IPS DF 6.9 (cell line): ENCODE measurements at regions not wholly inside any gene's neighbourhood (a gene's known extent, or its start where the extent isn't known, plus 50 kb on each side); places are given as distances from the start of the nearest gene placed in this dataset.

Experiments used
- DNase-seq: peaks from one replicate; pipeline ENCODE4 v3.0.0-alpha.2; 2013; ENCODE audit warnings: low read depth, low spot score
- H3K27ac ChIP-seq: one replicate; pipeline ENCODE4 v1.5.1; 2013; ENCODE audit warnings: low read length, control low read depth
- H3K27me3 ChIP-seq: 2 replicates; pipeline ENCODE4 v1.6.1; 2013; ENCODE audit warnings: mild to moderate bottlenecking, low read length; ENCODE audit not compliant: control insufficient read depth, insufficient read depth
- H3K36me3 ChIP-seq: 2 replicates; pipeline ENCODE4 v1.6.1; 2013; ENCODE audit warnings: low read length; ENCODE audit not compliant: control insufficient read depth, insufficient read depth
- H3K4me1 ChIP-seq: 2 replicates; pipeline ENCODE4 v1.6.1; 2013; ENCODE audit warnings: low read length; ENCODE audit not compliant: control insufficient read depth, insufficient read depth
- H3K4me3 ChIP-seq: 2 replicates; pipeline ENCODE4 v1.5.1; 2013; ENCODE audit warnings: mild to moderate bottlenecking, low read length
- H3K9me3 ChIP-seq: 2 replicates; pipeline ENCODE4 v1.6.1; 2013; ENCODE audit warnings: low read length, inconsistent platforms; ENCODE audit not compliant: control insufficient read depth, insufficient read depth
- WGBS: extraction: QIAGEN DNeasy Blood & Tissue Kit; methylation state at CpG from one replicate; pipeline ENCODE4 v1.1.7; 2013; ENCODE audit warnings: mixed read lengths, missing lambda C conversion rate; ENCODE audit not compliant: insufficient read length, insufficient coverage; 5-methylcytosine and 5-hydroxymethylcytosine counted together

GRCh38 chr3:107242579-107242978, 134.7 kb upstream of the CCDC54 start:
- no CpG with 5 or more reads among the region's 8 CpGs for WGBS
- Histone ChIP-seq H3K4me3 (no peak overlapping the region), H3K27ac (no peak overlapping the region), H3K4me1 (no peaks in the 10 kb centered on the region), H3K9me3 (no peaks in the 10 kb centered on the region), H3K36me3 (no peaks in the 10 kb centered on the region), H3K27me3 (no peaks in the 10 kb centered on the region)
- DNase-seq, result no peak

- no peak for DNase-seq
- no peaks in the 10 kb centered on the region for H3K27me3 ChIP-seq
- no peak overlapping the region for H3K4me3 ChIP-seq
- no peaks in the 10 kb centered on the region for H3K4me1 ChIP-seq
- H3K27ac ChIP-seq, result no peak overlapping the region
- WGBS, result no CpG with 5 or more reads among the region's 2 CpGs
- H3K9me3 ChIP-seq, result no peaks in the 10 kb centered on the region
- H3K36me3 ChIP-seq, result no peaks in the 10 kb centered on the region
Measured at GRCh38 chr3:107247116-107247515, 130.1 kb upstream of the CCDC54 start.

GRCh38 chr3:107249132-107249531, 128.1 kb upstream of the CCDC54 start:
- H3K9me3 ChIP-seq, result no peaks in the 10 kb centered on the region
- H3K27me3 ChIP-seq, result no peaks in the 10 kb centered on the region
- H3K4me3 ChIP-seq, result no peak overlapping the region
- DNase-seq, result no peak
- no peaks in the 10 kb centered on the region for H3K36me3 ChIP-seq
- no peaks in the 10 kb centered on the region for H3K4me1 ChIP-seq
- H3K27ac ChIP-seq, result no peak overlapping the region
- WGBS, result no CpG with 5 or more reads among the region's 2 CpGs

GRCh38 chr3:107250221-107250620, 127.0 kb upstream of the CCDC54 start:
- Histone ChIP-seq H3K27me3 (no peaks in the 10 kb centered on the region), H3K4me1 (no peaks in the 10 kb centered on the region), H3K36me3 (no peaks in the 10 kb centered on the region), H3K4me3 (no peak overlapping the region), H3K9me3 (no peaks in the 10 kb centered on the region), H3K27ac (no peak overlapping the region)
- WGBS, result no CpG with 5 or more reads among the region's 4 CpGs
- no peak for DNase-seq

- Histone ChIP-seq H3K27me3 (no peaks in the 10 kb centered on the region), H3K4me3 (no peak overlapping the region), H3K27ac (no peak overlapping the region), H3K4me1 (no peaks in the 10 kb centered on the region), H3K9me3 (no peaks in the 10 kb centered on the region), H3K36me3 (no peaks in the 10 kb centered on the region)
- no peak for DNase-seq
- no CpG with 5 or more reads among the region's 5 CpGs for WGBS
Measured at GRCh38 chr3:107251819-107252218, 125.4 kb upstream of the CCDC54 start.

GRCh38 chr3:107256963-107257362, 120.3 kb upstream of the CCDC54 start:
- H3K36me3 ChIP-seq, result no peaks in the 10 kb centered on the region
- WGBS, result no CpG with 5 or more reads among the region's 1 CpG
- no peak for DNase-seq
- no peaks in the 10 kb centered on the region for H3K9me3 ChIP-seq
- no peak overlapping the region for H3K27ac ChIP-seq
- no peaks in the 10 kb centered on the region for H3K27me3 ChIP-seq
- H3K4me3 ChIP-seq, result no peak overlapping the region
- H3K4me1 ChIP-seq, result no peaks in the 10 kb centered on the region

GRCh38 chr3:107258300-107258699, 118.9 kb upstream of the CCDC54 start:
- H3K4me1 ChIP-seq, result no peaks in the 10 kb centered on the region
- H3K4me3 ChIP-seq, result no peak overlapping the region
- no peak for DNase-seq
- no peak overlapping the region for H3K27ac ChIP-seq
- no CpG with 5 or more reads among the region's 1 CpG for whole genome bisulfite sequencing
- no peaks in the 10 kb centered on the region for H3K36me3 ChIP-seq
- H3K27me3 ChIP-seq, result no peaks in the 10 kb centered on the region
- no peaks in the 10 kb centered on the region for H3K9me3 ChIP-seq

GRCh38 chr3:107260207-107260606, 117.0 kb upstream of the CCDC54 start:
- Histone ChIP-seq H3K4me3 (no peak overlapping the region), H3K9me3 (no peaks in the 10 kb centered on the region), H3K4me1 (0 out of 2 replicates have a peak, but pooled peaks cover 1% of the 10 kb centered on the region), H3K27me3 (no peaks in the 10 kb centered on the region), H3K36me3 (no peaks in the 10 kb centered on the region), H3K27ac (no peak overlapping the region)
- DNase-seq, result no peak
- no CpG with 5 or more reads among the region's 1 CpG for WGBS

GRCh38 chr3:107263269-107264021, 113.8 kb upstream of the CCDC54 start:
- H3K4me3 ChIP-seq, result no peak overlapping the region
- H3K27ac ChIP-seq, result no peak overlapping the region

GRCh38 chr3:107264888-107265287, 112.4 kb upstream of the CCDC54 start:
- WGBS, result no CpG with 5 or more reads among the region's 6 CpGs
- no peaks in the 10 kb centered on the region for H3K27me3 ChIP-seq
- H3K36me3 ChIP-seq, result no peaks in the 10 kb centered on the region
- no peak overlapping the region for H3K4me3 ChIP-seq
- H3K9me3 ChIP-seq, result no peaks in the 10 kb centered on the region
- no peak overlapping the region for H3K27ac ChIP-seq
- no peak for DNase-seq
- H3K4me1 ChIP-seq, result 0 out of 2 replicates have a peak, but pooled peaks cover 1% of the 10 kb centered on the region

More at GRCh38 chr3:107263269-107264021, 113.8 kb upstream of the CCDC54 start:
- H3K9me3 ChIP-seq, result no peaks in the 10 kb centered on the region
- 0 out of 2 replicates have a peak, but pooled peaks cover 1% of the 10 kb centered on the region for H3K4me1 ChIP-seq
- WGBS, result no CpG with 5 or more reads among the region's 9 CpGs
- no peak for DNase-seq
- H3K36me3 ChIP-seq, result no peaks in the 10 kb centered on the region
- H3K27me3 ChIP-seq, result no peaks in the 10 kb centered on the region

GRCh38 chr3:107265526-107265925, 111.7 kb upstream of the CCDC54 start:
- Histone ChIP-seq H3K27ac (no peak overlapping the region), H3K4me3 (no peak overlapping the region), H3K27me3 (no peaks in the 10 kb centered on the region), H3K36me3 (no peaks in the 10 kb centered on the region), H3K4me1 (0 out of 2 replicates have a peak, but pooled peaks cover 1% of the 10 kb centered on the region), H3K9me3 (no peaks in the 10 kb centered on the region)
- DNase-seq, result no peak
- no CpG with 5 or more reads among the region's 1 CpG for WGBS
